HL-60 (cell line): ENCODE measurements at regions not wholly inside any gene's neighbourhood (a gene's known extent, or its start where the extent isn't known, plus 50 kb on each side); places are given as distances from the start of the nearest gene placed in this dataset.

Experiments
- DNase-seq, 2 experiments: peaks; one replicate each; pipeline ENCODE4 v3.0.0-alpha.2; 2010 to 2020; ENCODE audit warnings: low read depth in 1 of 2, low spot score in 1 of 2
- H3K27ac ChIP-seq: fragments of 250-450 bp; sonication (Bioruptor Pico); replicated peaks from 2 replicates; pipeline ENCODE4 v1.5.1; 2020; ENCODE audit warnings: mild to moderate bottlenecking, moderate library complexity
- H3K27me3 ChIP-seq: fragments of 250-450 bp; sonication (Bioruptor Pico); 2 replicates; pipeline ENCODE4 v1.5.1; 2021; ENCODE audit warnings: mild to moderate bottlenecking, moderate library complexity; ENCODE audit not compliant: insufficient read depth, poor library complexity, severe bottlenecking
- H3K4me3 ChIP-seq: replicated peaks from 2 replicates; pipeline ENCODE4 v1.5.1; 2011; ENCODE audit warnings: mild to moderate bottlenecking, control low read depth, low read length; ENCODE audit not compliant: insufficient read depth
- CTCF ChIP-seq: IDR thresholded peaks from one replicate; pipeline ENCODE4 v1.5.1; 2011; ENCODE audit warnings: low read length, control low read depth, inconsistent platforms; ENCODE audit not compliant: insufficient read depth
- GABPA ChIP-seq: IDR thresholded peaks from 2 replicates; pipeline ENCODE4 v1.6.1; 2012; ENCODE audit warnings: low read depth
- POLR2AphosphoS5 ChIP-seq: IDR thresholded peaks from 2 replicates; pipeline ENCODE4 v1.6.1; 2012; ENCODE audit warnings: low read depth
- SPI1 ChIP-seq: IDR thresholded peaks from 2 replicates; pipeline ENCODE4 v1.6.1; 2012; ENCODE audit warnings: low read depth, mild to moderate bottlenecking, borderline replicate concordance
- TF ChIP-seq, protein P1 (sequence below): IDR thresholded peaks from 2 replicates; pipeline ENCODE4 v1.6.1; 2012; ENCODE audit warnings: low read depth; ENCODE audit not compliant: insufficient replicate concordance

GRCh38 chr10:83167081-83167480, 972.2 kb upstream of the GHITM start:
- no peaks in the 10 kb centered on the region for H3K27me3 ChIP-seq
- TF ChIP-seq SPI1: no peak
- TF ChIP-seq GABPA: no peak
- no peak for TF ChIP-seq POLR2AphosphoS5
- TF ChIP-seq CTCF: no peak
- TF ChIP-seq, protein P1, sequence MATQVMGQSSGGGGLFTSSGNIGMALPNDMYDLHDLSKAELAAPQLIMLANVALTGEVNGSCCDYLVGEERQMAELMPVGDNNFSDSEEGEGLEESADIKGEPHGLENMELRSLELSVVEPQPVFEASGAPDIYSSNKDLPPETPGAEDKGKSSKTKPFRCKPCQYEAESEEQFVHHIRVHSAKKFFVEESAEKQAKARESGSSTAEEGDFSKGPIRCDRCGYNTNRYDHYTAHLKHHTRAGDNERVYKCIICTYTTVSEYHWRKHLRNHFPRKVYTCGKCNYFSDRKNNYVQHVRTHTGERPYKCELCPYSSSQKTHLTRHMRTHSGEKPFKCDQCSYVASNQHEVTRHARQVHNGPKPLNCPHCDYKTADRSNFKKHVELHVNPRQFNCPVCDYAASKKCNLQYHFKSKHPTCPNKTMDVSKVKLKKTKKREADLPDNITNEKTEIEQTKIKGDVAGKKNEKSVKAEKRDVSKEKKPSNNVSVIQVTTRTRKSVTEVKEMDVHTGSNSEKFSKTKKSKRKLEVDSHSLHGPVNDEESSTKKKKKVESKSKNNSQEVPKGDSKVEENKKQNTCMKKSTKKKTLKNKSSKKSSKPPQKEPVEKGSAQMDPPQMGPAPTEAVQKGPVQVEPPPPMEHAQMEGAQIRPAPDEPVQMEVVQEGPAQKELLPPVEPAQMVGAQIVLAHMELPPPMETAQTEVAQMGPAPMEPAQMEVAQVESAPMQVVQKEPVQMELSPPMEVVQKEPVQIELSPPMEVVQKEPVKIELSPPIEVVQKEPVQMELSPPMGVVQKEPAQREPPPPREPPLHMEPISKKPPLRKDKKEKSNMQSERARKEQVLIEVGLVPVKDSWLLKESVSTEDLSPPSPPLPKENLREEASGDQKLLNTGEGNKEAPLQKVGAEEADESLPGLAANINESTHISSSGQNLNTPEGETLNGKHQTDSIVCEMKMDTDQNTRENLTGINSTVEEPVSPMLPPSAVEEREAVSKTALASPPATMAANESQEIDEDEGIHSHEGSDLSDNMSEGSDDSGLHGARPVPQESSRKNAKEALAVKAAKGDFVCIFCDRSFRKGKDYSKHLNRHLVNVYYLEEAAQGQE: no peak
- DNase-seq: no peak
- no peak overlapping the region for H3K27ac ChIP-seq
- H3K4me3 ChIP-seq: no peak overlapping the region

- Histone ChIP-seq H3K27ac (no peak overlapping the region), H3K4me3 (no peak overlapping the region), H3K27me3 (no peaks in the 10 kb centered on the region)
- DNase-seq: no peak
- TF ChIP-seq SPI1: no peak
Observed at GRCh38 chr10:83176901-83177300, 962.4 kb upstream of the GHITM start.

- TF ChIP-seq GABPA (no peak), SPI1 (no peak), POLR2AphosphoS5 (no peak), CTCF (no peak)
- TF ChIP-seq, protein P1: no peak
- DNase-seq: no peak
- Histone ChIP-seq H3K27ac (no peak overlapping the region), H3K4me3 (no peak overlapping the region), H3K27me3 (no peaks in the 10 kb centered on the region)
Observed at GRCh38 chr10:83178526-83178925, 960.8 kb upstream of the GHITM start.

DNA sequence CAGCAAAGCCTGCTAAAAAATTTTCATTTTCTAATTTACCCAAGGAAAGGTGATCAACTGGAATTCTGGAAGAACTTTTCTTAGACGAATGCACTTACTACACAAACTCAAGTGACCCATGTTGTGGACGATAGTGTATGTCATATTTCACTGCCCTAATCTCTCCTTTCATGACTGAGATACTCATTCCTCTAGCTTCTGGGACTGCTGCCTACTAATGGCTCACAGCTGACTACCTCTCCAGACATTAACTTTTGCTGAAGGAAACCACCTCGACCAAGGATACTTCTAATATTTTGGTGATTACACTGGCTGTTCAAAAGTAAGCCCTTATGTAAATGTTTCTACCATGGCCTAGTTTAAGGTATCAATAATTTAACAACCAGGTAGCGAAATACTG, 959.9 kb upstream of the GHITM start:
- DNase-seq: no peak
- H3K27ac ChIP-seq: no peak overlapping the region
- H3K27me3 ChIP-seq: no peaks in the 10 kb centered on the region
- no peak overlapping the region for H3K4me3 ChIP-seq
- no peak for TF ChIP-seq POLR2AphosphoS5
- no peak for TF ChIP-seq SPI1
- TF ChIP-seq CTCF: no peak
- TF ChIP-seq, protein P1: no peak
- no peak for TF ChIP-seq GABPA
